VCaP (cell line): ENCODE measurements at regions not wholly inside any gene's neighbourhood (a gene's known extent, or its start where the extent isn't known, plus 50 kb on each side); places are given as distances from the start of the nearest gene placed in this dataset.
"Not testable (repeated sequence)": the region's sequence is repeated elsewhere in the genome, so short reads cannot be mapped to it uniquely, and the experiment has no call there.

Experiments
- H3K27ac ChIP-seq: fragments of 450-650 bp; 2 replicates; pipeline ENCODE4 v1.5.1; 2017
- TF ChIP-seq, protein P1 (sequence below): fragments of 450-650 bp; conservative IDR thresholded peaks from 2 replicates; pipeline ENCODE4 v1.5.1; 2017; ENCODE audit warnings: mild to moderate bottlenecking, moderate library complexity

DNA sequence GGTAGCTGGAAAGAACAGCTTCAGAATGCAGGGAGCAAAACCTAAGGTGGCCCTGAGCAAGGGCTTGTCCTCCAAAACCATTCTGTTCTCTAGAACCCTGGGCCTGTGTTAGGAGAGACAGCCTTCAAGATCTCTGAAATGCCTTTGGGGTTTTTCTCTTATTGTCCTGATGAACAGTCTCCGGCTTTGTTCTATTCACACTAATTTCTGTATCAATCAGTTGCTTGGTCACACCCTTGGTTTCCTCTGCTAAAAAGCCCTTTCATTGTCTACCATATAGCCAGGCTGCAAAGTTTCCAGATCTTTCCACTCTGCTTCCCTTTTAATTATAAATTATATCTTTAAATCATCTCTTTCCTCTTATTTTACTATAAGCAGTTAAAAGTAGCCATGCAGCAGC is 219.9 kb upstream of the ARID2 start:
- TF ChIP-seq, protein P1, sequence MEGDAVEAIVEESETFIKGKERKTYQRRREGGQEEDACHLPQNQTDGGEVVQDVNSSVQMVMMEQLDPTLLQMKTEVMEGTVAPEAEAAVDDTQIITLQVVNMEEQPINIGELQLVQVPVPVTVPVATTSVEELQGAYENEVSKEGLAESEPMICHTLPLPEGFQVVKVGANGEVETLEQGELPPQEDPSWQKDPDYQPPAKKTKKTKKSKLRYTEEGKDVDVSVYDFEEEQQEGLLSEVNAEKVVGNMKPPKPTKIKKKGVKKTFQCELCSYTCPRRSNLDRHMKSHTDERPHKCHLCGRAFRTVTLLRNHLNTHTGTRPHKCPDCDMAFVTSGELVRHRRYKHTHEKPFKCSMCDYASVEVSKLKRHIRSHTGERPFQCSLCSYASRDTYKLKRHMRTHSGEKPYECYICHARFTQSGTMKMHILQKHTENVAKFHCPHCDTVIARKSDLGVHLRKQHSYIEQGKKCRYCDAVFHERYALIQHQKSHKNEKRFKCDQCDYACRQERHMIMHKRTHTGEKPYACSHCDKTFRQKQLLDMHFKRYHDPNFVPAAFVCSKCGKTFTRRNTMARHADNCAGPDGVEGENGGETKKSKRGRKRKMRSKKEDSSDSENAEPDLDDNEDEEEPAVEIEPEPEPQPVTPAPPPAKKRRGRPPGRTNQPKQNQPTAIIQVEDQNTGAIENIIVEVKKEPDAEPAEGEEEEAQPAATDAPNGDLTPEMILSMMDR = no peak
- no peak overlapping the region for H3K27ac ChIP-seq

DNA sequence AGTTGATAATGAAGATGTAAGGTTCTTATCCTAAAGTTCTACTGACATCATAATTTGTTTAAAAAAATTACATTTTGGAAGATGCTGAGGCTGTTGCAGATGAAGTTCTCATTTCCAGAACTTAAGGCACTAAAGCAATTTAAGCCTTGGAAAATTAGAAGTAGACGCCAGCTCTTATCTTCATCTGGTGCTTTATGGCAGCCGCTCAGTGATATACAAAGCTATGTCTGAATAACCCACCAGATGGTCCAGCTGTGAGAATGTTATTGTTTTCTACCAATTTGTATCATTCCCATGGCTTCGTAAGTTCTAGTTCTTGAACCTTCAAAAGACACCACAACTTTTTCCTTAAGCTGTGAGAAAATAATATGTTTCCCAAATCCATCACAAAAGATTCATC is 212.1 kb upstream of the ARID2 start:
- TF ChIP-seq, protein P1 = no peak
- no peak overlapping the region for H3K27ac ChIP-seq

DNA sequence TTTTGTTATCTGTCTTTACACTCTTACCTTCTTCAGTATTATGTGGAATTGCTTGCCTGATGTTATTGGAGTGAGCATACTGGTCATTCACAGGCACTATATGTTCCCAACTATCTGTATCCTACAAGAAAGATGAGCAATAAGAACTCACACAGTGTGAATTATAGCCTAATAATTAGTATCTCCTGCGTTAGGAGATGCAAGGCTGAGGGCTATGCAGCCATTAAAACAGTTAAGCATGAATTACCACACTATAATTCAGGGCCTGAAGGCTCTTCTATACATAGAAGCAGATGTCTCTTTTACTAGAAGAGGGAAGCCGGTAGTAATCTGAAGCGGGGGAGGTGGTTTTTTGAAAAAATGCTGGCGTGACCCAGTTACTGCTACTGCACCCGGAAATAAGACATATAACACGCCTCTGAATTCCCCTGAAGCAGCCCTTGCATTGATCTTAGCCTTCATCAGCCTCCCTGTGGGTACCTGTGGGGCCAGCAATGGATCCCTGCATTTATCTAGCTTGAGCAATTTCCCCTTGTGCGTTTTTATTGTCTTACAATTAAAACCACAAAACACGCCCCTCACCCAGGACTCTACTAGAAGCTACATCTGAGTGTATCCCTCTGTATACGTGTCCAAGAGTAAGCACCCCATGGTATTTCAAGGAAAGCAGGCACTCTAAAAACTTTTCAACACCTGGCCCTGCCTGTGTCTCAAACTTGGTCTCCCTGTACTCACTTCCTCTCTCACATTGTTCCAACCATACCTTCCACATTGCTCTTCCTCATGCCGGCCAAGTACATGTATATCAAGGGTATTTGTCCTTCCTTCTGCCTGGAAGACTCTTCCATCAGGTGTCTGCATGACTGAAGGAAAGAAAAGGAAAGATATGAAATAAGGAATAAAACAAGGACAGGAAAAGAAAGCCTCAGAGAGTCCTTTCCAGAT is 210.9 kb upstream of the ARID2 start:
- H3K27ac ChIP-seq = no peak overlapping the region
- TF ChIP-seq, protein P1 = no peak

DNA sequence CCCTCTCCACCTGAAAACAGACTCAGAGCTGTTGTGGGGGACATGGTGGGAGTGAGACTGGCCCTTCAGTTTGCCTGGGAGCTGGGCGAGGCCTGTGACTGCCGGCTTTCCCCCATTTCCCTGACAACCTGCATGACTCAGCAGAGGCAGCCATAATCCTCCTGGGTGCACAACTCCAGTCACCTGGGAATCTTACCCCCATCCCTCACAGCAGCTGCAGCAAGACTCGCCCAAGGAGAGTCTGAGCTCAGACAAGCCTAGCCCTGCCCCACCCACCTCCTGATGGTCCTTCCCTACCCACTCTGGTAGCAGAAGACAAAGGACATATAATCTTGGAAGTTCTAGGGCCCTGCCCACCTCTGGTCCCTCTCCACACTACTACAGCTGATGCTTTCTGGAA is 207.3 kb upstream of the ARID2 start:
- H3K27ac ChIP-seq = no peak overlapping the region

DNA sequence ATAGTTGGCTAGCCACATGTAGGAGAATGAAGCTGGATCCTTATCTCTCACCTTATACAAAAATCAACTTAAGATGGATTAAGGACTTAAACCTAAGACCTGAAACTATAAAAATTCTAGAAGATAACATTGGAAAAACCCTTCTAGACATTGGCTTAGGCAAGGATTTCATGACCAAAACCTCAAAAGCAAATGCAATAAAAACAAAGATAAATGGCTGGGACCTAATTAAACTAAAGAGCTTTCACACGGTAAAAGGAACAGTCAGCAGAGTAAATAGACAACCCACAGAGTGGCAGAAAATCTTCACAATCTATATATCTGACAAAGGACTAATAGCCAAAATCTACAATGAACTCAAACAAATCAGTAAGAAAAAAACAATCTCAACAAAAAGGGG is 202.7 kb upstream of the ARID2 start:
- not testable (repeated sequence) for H3K27ac ChIP-seq

More for the DNA sequence above, 207.3 kb upstream of the ARID2 start:
- TF ChIP-seq, protein P1 = no peak

DNA sequence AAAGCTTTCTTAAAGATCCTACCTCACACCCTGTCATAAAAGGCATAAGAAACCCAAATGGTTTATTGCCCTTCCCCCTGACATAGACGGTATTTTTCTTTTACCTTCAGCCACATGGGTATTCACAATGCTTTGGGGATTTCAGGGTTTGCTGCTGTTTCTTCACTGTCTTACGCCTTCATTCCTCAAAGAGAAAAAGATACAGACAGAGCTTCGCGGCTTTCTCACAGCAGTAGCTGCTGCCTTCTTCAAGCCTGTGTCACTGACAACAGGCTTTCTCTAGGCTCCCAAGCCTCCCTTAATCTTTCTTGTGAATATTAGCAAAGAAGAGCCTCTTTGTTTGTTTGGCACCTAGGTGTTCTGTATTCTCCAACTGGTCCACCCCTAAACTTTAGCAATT is 197.4 kb upstream of the ARID2 start:
- no peak overlapping the region for H3K27ac ChIP-seq
- TF ChIP-seq, protein P1 = no peak

DNA sequence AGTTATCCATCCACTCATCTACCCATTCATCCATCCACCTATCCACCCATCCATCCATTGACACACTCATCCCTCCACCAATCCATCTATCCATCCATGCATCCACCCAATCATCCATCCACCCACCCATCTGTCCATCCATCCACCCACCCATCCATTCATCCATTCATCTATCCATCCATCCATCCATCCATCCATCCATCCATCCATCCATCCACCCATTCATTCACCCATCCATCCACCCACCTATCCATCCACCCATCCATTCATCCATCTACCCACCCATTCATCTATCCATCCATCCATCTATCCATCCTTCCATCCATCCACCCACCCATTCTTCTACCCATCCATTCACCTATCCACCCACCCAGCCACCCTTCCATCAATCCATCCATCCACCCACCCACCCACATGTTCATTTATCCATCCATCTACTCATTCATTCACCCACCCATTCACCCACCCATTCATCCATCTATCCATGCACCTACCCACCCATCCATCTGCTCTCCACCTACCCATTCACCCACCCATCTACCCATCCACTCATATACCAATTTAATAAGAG is 193.8 kb upstream of the ARID2 start:
- H3K27ac ChIP-seq = no peak overlapping the region
- TF ChIP-seq, protein P1 = no peak

DNA sequence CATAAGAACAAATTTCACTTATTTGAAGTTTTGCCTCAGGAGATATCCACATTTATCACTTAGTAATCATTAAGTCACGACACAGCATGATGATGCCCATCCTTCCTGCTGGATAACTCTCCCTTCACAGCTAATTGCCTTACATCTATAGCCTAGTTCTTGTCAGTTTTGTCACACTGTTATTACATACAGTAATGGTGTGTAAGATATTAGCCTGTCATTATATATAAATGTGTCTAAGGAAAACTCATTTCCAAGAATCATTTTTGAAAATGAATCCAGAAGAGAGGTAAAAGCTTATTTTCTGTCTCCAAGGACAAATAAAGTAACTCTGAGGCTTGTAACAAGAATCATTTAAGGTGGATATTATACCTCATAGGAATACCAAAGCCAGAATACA is 193.2 kb upstream of the ARID2 start:
- TF ChIP-seq, protein P1 = no peak

More for the DNA sequence above, 193.2 kb upstream of the ARID2 start:
- H3K27ac ChIP-seq = no peak overlapping the region
